ENCODE measurements at regions not wholly inside any gene's neighbourhood (a gene's known extent, or its start where the extent isn't known, plus 50 kb on each side); places are given as distances from the start of the nearest gene placed in this dataset.

GRCh38 chr1:79988401-79988800, 981.9 kb upstream of the ADGRL4 start:
- TF ChIP-seq CTCF (IDR thresholded peaks at IDR 0.05) = no peak
- H3K27ac ChIP-seq = no peak overlapping the region

DNA sequence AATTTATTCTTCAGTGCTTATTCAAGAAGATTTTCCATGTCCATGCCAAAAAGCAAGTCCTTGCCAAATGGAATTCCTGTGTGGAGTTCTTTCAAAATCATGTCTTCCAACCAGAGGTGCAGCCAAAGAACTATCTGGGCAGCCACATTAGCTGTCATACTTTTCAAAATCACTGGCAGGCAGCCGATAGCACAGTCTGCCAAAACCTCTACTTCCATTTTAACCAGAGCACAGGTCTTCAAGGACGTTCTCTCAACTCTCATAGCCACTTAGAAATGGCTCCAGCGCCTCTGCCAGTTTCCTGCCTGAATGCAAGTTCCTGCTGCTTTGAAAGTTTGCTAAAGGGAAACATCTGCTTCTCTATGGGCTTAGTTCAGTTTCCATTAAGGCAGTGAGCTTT, 975.7 kb upstream of the ADGRL4 start:
- no peak overlapping the region for H3K4me3 ChIP-seq
- peak overlapping the region; percentile 51 to 86 for H3K27ac ChIP-seq
- peaks cover 0 to 16% of the 10 kb centered on the region in 2 donors for H3K4me1 ChIP-seq
- H3K9me3 ChIP-seq = no peaks in the 10 kb centered on the region
- no peaks in the 10 kb centered on the region for H3K27me3 ChIP-seq
- H3K36me3 ChIP-seq = no peaks in the 10 kb centered on the region
- TF ChIP-seq CTCF (IDR thresholded peaks at IDR 0.05) = no peak
- DNase-seq (ENCODE audit: low spot score) = peak; percentile 78

More at GRCh38 chr1:79988401-79988800, 981.9 kb upstream of the ADGRL4 start:
- Histone ChIP-seq H3K4me3 (no peak overlapping the region), H3K4me1 (peaks cover 0 to 6% of the 10 kb centered on the region in 2 donors), H3K27me3 (no peaks in the 10 kb centered on the region), H3K9me3 (no peaks in the 10 kb centered on the region), H3K36me3 (no peaks in the 10 kb centered on the region)
- no peak for DNase-seq (ENCODE audit: low spot score)

- Histone ChIP-seq H3K9me3 (no peaks in the 10 kb centered on the region), H3K4me3 (no peak overlapping the region), H3K27me3 (no peaks in the 10 kb centered on the region), H3K36me3 (no peaks in the 10 kb centered on the region), H3K27ac (peak overlapping the region; percentile 51 to 86), H3K4me1 (peaks cover 0 to 15% of the 10 kb centered on the region in 2 donors)
- TF ChIP-seq CTCF (IDR thresholded peaks at IDR 0.05) = no peak
- DNase-seq (ENCODE audit: low spot score) = no peak
Measured at GRCh38 chr1:79981481-79981880, 975.0 kb upstream of the ADGRL4 start.

DNA sequence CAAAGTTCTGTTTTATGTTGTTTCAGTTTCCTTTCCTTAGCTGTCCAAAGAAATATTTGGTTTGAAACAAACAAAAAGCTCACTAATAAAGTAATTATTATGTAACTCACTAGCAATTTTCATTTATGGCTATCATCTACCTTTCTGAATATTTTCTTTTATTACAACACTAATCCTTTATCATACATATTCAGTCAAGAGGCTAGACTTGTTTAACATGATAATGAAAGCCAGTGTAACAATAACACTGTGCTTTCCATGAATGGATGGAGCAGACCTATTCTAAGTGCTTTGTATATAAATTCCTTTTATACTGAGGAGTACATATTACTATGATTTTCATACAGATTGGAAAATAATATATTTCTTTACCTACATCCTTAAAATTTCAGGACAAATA, 972.8 kb upstream of the ADGRL4 start:
- Histone ChIP-seq H3K27ac (no peak overlapping the region), H3K9me3 (no peaks in the 10 kb centered on the region), H3K4me1 (peaks cover 0 to 10% of the 10 kb centered on the region in 2 donors), H3K4me3 (no peak overlapping the region), H3K36me3 (no peaks in the 10 kb centered on the region), H3K27me3 (no peaks in the 10 kb centered on the region)
- DNase-seq (ENCODE audit: low spot score) = no peak
- no peak for TF ChIP-seq CTCF (IDR thresholded peaks at IDR 0.05)

DNA sequence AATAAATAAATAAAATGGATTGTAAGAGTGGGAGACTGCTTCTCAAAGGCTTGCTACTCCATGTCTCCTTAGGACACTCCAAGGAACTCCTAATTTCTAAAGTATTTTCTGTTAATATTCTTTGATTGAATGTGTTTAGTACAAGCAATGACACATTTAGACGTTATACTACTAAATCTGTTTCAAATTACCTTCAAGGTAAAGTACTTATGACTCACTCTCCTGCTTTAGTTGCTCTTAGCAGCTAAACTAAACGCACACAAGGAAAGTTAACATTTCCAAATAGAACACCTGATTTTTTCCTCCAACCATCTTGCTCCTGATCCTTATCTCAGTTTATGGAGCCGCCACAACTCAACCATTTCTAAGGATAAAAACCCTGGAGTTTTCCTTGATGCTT, 969.8 kb upstream of the ADGRL4 start:
- Histone ChIP-seq H3K27me3 (no peaks in the 10 kb centered on the region), H3K9me3 (no peaks in the 10 kb centered on the region), H3K27ac (no peak overlapping the region), H3K4me3 (no peak overlapping the region), H3K4me1 (no peaks in the 10 kb centered on the region), H3K36me3 (no peaks in the 10 kb centered on the region)
- no peak for TF ChIP-seq CTCF (IDR thresholded peaks at IDR 0.05)
- no peak for DNase-seq (ENCODE audit: low spot score)

GRCh38 chr1:79974659-79975058, 968.1 kb upstream of the ADGRL4 start:
- Histone ChIP-seq H3K27ac (no peak overlapping the region), H3K4me3 (no peak overlapping the region), H3K9me3 (no peaks in the 10 kb centered on the region), H3K4me1 (no peaks in the 10 kb centered on the region), H3K36me3 (no peaks in the 10 kb centered on the region), H3K27me3 (no peaks in the 10 kb centered on the region)
- DNase-seq (ENCODE audit: low spot score) = no peak
- no peak for TF ChIP-seq CTCF (IDR thresholded peaks at IDR 0.05)

All from right atrium auricular region (tissue), 2 donors.